ENCODE measurements at regions not wholly inside any gene's neighbourhood (a gene's known extent, or its start where the extent isn't known, plus 50 kb on each side); places are given as distances from the start of the nearest gene placed in this dataset.
"Not testable (repeated sequence)": the region's sequence is repeated elsewhere in the genome, so short reads cannot be mapped to it uniquely, and the experiment has no call there.

DNA sequence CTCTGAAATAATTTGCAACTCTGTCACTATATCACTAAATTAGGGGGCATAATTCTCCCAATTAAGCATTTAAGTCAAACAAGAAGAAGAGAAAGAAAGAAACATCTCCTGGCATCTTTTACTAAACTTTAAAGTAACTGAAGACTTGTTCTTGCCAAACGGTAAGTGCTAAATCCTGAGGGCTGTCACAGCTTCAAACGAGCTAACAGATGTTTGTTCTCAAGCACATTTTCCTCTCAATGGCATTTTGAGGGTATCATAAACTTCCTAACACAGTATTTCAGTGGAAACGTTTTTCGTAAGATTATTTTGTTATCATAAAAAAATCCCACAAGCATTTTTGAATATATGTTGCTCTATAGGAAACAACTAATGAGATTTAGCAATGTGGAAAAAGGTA is 169.5 kb upstream of the TAS2R1 start:
- no peak for DNase-seq (ENCODE audit: low read depth, low spot score)

DNA sequence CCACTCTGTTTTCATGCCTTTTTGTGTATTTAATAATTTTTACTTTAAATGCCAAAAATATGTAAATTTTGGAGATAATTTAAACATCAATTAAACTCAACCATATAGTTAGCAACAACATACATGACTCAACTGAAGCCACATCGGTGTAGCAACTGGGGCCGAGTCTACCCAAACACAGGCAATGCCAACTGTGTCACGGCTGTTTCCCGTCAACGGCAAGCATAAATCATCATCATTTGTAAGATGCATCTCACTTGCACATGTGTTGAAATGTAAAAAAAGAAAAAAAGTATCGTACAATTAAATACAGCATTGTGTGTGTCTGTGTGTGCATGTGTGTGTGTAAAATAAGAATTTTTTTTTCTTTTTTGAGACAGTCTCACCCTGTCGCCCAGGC is 160.1 kb upstream of the TAS2R1 start:
- DNase-seq (ENCODE audit: low read depth, low spot score), result no peak

GRCh38 chr5:9789777-9790176 is 159.6 kb upstream of the TAS2R1 start:
- no peak for DNase-seq (ENCODE audit: low read depth, low spot score)

GRCh38 chr5:9787861-9788600 is 157.9 kb upstream of the TAS2R1 start:
- DNase-seq (ENCODE audit: low read depth, low spot score), result no peak

GRCh38 chr5:9786380-9787360 is 156.5 kb upstream of the TAS2R1 start:
- DNase-seq (ENCODE audit: low read depth, low spot score), result no peak

GRCh38 chr5:9785751-9786150 is 155.6 kb upstream of the TAS2R1 start:
- DNase-seq (ENCODE audit: low read depth, low spot score), result no peak

DNA sequence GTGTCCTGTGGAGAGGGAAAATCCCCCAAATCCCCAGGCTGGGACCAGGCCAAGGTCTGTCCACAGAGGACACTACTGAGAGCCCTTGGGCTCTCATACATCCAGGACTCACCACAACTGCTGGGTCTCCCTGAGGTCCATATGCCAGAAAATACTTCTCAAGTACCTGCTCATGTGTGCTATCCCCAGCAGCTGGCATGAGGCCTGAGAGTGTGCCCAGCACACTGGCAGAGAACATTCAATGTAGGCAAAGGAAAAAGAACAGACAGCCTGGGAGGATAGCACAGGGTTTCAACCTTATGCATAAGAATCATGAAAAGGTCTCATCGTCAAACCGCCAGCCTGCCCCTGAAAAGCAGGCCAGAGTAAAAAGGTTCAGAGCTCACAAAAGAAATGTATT is 154.1 kb upstream of the TAS2R1 start:
- DNase-seq (ENCODE audit: low read depth, low spot score), result no peak

- DNase-seq (ENCODE audit: low read depth, low spot score), result no peak
Observed at GRCh38 chr5:9782826-9783560, 152.8 kb upstream of the TAS2R1 start.

DNA sequence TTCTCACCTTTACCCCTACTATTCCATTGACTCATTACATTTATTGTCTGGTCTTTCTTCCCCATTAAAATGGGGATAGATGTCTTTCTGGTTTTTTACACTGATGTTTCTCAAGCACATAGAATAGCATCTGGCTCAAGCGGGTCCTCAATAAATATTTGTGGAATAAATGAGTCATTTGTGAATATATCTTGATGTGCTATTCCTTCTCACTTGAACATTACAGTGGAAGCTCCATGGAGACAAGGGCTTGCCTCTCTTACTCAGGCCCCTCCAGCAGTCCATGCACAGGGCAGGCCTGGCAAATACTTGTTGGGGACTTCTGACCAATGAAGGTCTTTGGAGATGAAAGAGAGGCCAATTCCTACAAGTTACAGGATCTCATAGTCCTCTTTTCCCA is 151.7 kb upstream of the TAS2R1 start:
- no peak for DNase-seq (ENCODE audit: low read depth, low spot score)

GRCh38 chr5:9781275-9781674 is 151.1 kb upstream of the TAS2R1 start:
- no peak for DNase-seq (ENCODE audit: low read depth, low spot score)

- DNase-seq (ENCODE audit: low read depth, low spot score), result no peak
Observed at GRCh38 chr5:9780501-9780900, 150.3 kb upstream of the TAS2R1 start.

GRCh38 chr5:9776525-9776924 is 146.4 kb upstream of the TAS2R1 start:
- no peak for DNase-seq (ENCODE audit: low read depth, low spot score)

GRCh38 chr5:9775339-9775738 is 145.2 kb upstream of the TAS2R1 start:
- no peak for DNase-seq (ENCODE audit: low read depth, low spot score)

DNA sequence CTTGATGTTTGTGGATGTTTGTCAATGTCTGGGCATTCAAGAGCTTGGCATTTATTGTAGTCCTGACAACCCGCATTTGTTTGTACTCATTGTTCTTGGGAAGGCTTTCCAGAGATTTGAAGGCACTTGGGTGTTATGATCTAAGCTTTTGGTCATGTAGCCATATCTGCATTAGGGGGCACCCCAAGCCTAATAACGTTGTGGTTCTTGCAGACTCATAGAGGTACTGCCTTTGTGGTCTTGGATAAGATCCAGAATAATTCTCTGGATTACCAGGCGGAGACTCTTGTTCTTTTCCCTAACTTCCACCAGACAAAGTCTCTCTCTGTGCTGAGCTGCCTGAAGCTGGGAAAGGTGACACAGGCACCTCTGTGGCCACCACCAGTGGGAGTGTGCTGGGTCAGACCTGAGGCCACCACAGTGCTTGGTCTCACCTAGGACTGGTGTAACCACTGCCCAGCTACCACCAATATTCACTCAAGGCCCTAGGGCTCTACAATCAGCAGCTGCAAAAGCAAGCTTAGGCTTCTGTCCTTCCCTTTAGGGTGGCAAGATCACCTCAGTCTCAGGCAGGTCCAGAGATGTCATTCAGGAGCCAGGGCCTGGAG is 144.4 kb upstream of the TAS2R1 start:
- no peak for DNase-seq (ENCODE audit: low read depth, low spot score)

DNA sequence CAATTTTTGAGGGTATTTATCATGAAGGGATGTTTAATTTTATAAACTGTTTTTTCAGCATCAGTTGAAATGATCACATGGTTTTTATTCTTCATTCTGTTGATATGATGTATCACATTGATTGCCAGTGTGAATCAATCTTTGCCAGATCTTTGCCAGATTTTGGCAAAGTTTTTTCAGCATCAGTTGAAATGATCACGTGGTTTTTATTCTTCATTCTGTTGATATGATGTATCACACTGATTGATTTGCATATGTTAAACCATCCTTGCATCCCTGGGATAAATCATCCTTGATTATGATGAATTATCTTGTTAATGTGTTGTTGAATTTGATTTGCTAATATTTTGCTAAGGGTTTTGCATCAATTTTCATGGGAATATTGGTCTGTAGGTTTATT is 140.9 kb upstream of the TAS2R1 start:
- no peak for DNase-seq (ENCODE audit: low read depth, low spot score)

- DNase-seq (ENCODE audit: low read depth, low spot score), result no peak
Observed at GRCh38 chr5:9766581-9766980, 136.4 kb upstream of the TAS2R1 start.

DNA sequence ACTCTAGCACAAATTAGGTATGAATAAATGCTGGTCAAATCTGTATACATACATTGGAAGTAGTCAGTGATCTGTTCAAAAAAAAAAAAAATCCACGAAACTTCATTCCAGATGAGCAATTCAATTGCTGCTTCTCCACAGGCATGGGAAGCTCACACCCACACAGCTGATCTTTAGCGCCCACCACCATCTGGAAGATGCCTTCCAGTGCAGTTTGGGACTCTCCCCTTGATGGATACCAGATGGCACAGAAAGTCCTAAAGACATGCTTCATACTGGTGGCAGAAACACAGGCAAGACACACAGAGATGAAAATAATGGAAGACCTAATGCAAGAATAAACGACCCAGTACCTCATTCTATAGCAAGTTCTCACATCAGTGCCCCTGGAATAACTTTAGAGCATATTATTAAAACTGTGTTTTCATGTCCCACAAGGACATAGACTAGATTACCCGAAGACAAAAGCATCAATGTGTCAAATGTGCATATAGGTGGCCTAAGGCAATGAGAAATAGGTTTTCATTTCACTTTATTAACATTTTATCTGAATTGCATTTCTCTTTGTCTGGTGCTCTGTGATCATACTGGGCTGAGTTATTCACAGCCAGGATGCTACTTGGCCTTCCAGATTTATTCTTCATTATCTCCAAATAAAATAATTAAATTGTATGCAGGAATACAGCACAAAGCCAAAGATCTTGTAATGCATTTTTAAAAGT is 135.4 kb upstream of the TAS2R1 start:
- no peak for DNase-seq (ENCODE audit: low read depth, low spot score)

- DNase-seq (ENCODE audit: low read depth, low spot score), result no peak
Observed at GRCh38 chr5:9761706-9762105, 131.6 kb upstream of the TAS2R1 start.

DNA sequence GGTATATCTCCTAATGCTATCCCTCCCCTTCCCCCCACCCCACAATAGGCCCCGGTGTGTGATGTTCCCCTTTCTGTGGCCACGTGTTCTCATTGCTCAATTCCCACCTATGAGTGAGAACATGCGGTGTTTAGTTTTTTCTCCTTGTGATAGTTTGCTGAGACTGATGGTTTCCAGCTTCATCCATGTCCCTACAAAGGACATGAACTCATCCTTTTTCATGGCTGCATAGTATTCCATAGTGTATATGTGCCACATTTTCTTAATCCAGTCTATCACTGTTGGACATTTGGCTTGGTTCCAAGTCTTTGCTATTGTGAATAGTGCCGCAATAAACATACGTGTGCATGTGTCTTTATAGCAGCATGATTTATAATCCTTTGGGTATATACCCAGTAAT is 122.5 kb upstream of the TAS2R1 start:
- DNase-seq (ENCODE audit: low read depth, low spot score), result not testable (repeated sequence)

GRCh38 chr5:9743507-9743906 is 113.4 kb upstream of the TAS2R1 start:
- DNase-seq (ENCODE audit: low read depth, low spot score), result no peak

GRCh38 chr5:9742848-9743247 is 112.7 kb upstream of the TAS2R1 start:
- no peak for DNase-seq (ENCODE audit: low read depth, low spot score)

Measured in iPS DF 19.7 (cell line).